DOHH2 (cell line): ENCODE measurements at regions not wholly inside any gene's neighbourhood (a gene's known extent, or its start where the extent isn't known, plus 50 kb on each side); places are given as distances from the start of the nearest gene placed in this dataset.

Experiments
- EZH2phosphoT487 ChIP-seq: fragments of 200-600 bp; sonication (generic); IDR thresholded peaks from 2 replicates; pipeline ENCODE4 v1.6.1; 2017; ENCODE audit warnings: borderline replicate concordance, mild to moderate bottlenecking, antibody characterized with exemption, low read length, moderate library complexity, mixed read lengths
- TF ChIP-seq, protein P1 (sequence below): fragments of 200-600 bp; sonication (generic); IDR thresholded peaks from one replicate; pipeline ENCODE4 v1.5.1; 2014; ENCODE audit warnings: antibody characterized with exemption, mild to moderate bottlenecking, low read depth, low read length; ENCODE audit not compliant: poor library complexity, severe bottlenecking

- TF ChIP-seq, protein P1, sequence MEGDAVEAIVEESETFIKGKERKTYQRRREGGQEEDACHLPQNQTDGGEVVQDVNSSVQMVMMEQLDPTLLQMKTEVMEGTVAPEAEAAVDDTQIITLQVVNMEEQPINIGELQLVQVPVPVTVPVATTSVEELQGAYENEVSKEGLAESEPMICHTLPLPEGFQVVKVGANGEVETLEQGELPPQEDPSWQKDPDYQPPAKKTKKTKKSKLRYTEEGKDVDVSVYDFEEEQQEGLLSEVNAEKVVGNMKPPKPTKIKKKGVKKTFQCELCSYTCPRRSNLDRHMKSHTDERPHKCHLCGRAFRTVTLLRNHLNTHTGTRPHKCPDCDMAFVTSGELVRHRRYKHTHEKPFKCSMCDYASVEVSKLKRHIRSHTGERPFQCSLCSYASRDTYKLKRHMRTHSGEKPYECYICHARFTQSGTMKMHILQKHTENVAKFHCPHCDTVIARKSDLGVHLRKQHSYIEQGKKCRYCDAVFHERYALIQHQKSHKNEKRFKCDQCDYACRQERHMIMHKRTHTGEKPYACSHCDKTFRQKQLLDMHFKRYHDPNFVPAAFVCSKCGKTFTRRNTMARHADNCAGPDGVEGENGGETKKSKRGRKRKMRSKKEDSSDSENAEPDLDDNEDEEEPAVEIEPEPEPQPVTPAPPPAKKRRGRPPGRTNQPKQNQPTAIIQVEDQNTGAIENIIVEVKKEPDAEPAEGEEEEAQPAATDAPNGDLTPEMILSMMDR, result no peak
- TF ChIP-seq EZH2phosphoT487, result no peak
Observed at GRCh38 chr16:13314633-13315032, 413.2 kb downstream of the SHISA9 start.
